ENCODE measurements at regions not wholly inside any gene's neighbourhood (a gene's known extent, or its start where the extent isn't known, plus 50 kb on each side); places are given as distances from the start of the nearest gene placed in this dataset.

- no peak for TF ChIP-seq CUX1 (IDR thresholded peaks at IDR 0.05; ENCODE audit: insufficient replicate concordance, low read depth, low read length)
- no peak for TF ChIP-seq SP1 (IDR thresholded peaks at IDR 0.05; ENCODE audit: low read depth, low read length)
- no peak for TF ChIP-seq KLF5 (IDR thresholded peaks at IDR 0.05; ENCODE audit: partially characterized antibody)
- no peak for TF ChIP-seq RAD21 (IDR thresholded peaks at IDR 0.05; ENCODE audit: insufficient read depth, low read depth, low read length)
Measured at GRCh38 chr15:93348711-93349545, 259.9 kb upstream of the RGMA start (continued).

- ATAC-seq: no peak
- 0% methylated on average over 1 of the region's 1 CpG for WGBS (ENCODE audit: insufficient coverage, insufficient replicate concordance, low lambda C conversion rate, missing lambda C conversion rate)
- in situ Hi-C loops (cut with MboI): no loop called here
Measured at GRCh38 chr15:93347986-93348385, 259.0 kb upstream of the RGMA start.

More at GRCh38 chr15:93347986-93348385, 259.0 kb upstream of the RGMA start:
- TF ChIP-seq ZSCAN29 (IDR thresholded peaks at IDR 0.05): no peak
- no peak for TF ChIP-seq RUNX3 (IDR thresholded peaks at IDR 0.05; ENCODE audit: low read length)
- TF ChIP-seq NFXL1 (IDR thresholded peaks at IDR 0.05; ENCODE audit: borderline replicate concordance): no peak
- TF ChIP-seq TCF7 (IDR thresholded peaks at IDR 0.05; ENCODE audit: borderline replicate concordance): no peak
- TF ChIP-seq ATF2 (IDR thresholded peaks at IDR 0.05; ENCODE audit: low read length): no peak
- TF ChIP-seq E2F4 (IDR thresholded peaks at IDR 0.05; ENCODE audit: low read depth, low read length): no peak
- no peak for TF ChIP-seq ZNF217 (IDR thresholded peaks at IDR 0.05)
- TF ChIP-seq RCOR1 (conservative IDR thresholded peaks at IDR 0.05; ENCODE audit: low read depth, low read length): no peak
- no peak for TF ChIP-seq RFX5 (IDR thresholded peaks at IDR 0.05; ENCODE audit: low read depth, low read length)
- no TSS peak for BruUV-seq (replicated peaks)
- no peak overlapping the region for H2AFZ ChIP-seq (ENCODE audit: control insufficient read depth, low read depth, low read length)
- RAD21 ChIA-PET (ENCODE audit: unreplicated experiment): no interaction called here
- no peak overlapping the region for H3K4me3 ChIP-seq
- no peak overlapping the region for H3K27ac ChIP-seq (ENCODE audit: control insufficient read depth, insufficient read depth)
- H3K79me2 ChIP-seq (ENCODE audit: control insufficient read depth, insufficient read depth, low read length): no peaks in the 10 kb centered on the region
- POLR2A ChIA-PET: no interaction called here
- H3K9ac ChIP-seq (ENCODE audit: control insufficient read depth, insufficient read depth, low read length): no peak overlapping the region
- FAIRE-seq: no peak
- H3K9me3 ChIP-seq (replicated peaks; ENCODE audit: control insufficient read depth, insufficient read depth, low read length): no peaks in the 10 kb centered on the region
- no peaks in the 10 kb centered on the region for H4K20me1 ChIP-seq (ENCODE audit: control insufficient read depth, insufficient read depth)
- CTCF ChIA-PET: no interaction called here
- SMC1A ChIA-PET (ENCODE audit: uncharacterized antibody, unreplicated experiment): no interaction called here
- no peaks in the 10 kb centered on the region for H3K4me1 ChIP-seq (ENCODE audit: control insufficient read depth, insufficient read depth, low read length)
- intact Hi-C loops (cut with micrococcal nuclease; ENCODE audit: unreplicated experiment): no loop called here
- peaks cover 1 to 2% of the 10 kb centered on the region in 2 experiments; a peak in 1 of 4 replicates for H3K27me3 ChIP-seq (replicated peaks in 1 of 2; ENCODE audit: control insufficient read depth in 2 of 2, insufficient read depth in 2 of 2, low read length in 1 of 2)
- no peaks in the 10 kb centered on the region for H3K36me3 ChIP-seq (ENCODE audit: control insufficient read depth in 2 of 2, insufficient read depth in 2 of 2, low read length in 1 of 2)
- no peak for DNase-seq (ENCODE audit: low read depth, low spot score)
- no peak overlapping the region for H3K4me2 ChIP-seq (ENCODE audit: control insufficient read depth, insufficient read depth)

Data from GM12878 (cell line).